GM23338 (cell line): ENCODE measurements at regions not wholly inside any gene's neighbourhood (a gene's known extent, or its start where the extent isn't known, plus 50 kb on each side); places are given as distances from the start of the nearest gene placed in this dataset.

ENCODE experiments used
- ATAC-seq: fragments of 200-7000 bp; cut with Tn5 transposase; 3 replicates; pipeline ENCODE4 v1.9.1; 2020
- DNase-seq: peaks from one replicate; pipeline ENCODE4 v3.0.0-alpha.2; 2015; ENCODE audit warnings: low spot score
- H2AFZ ChIP-seq: fragments of 200-600 bp; sonication (generic); 2 replicates; pipeline ENCODE4 v1.8.0; 2016; ENCODE audit warnings: antibody characterized with exemption, mild to moderate bottlenecking, moderate library complexity
- H3F3A ChIP-seq: fragments of 200-600 bp; sonication (generic); replicated peaks from 2 replicates; pipeline ENCODE4 v1.8.0; 2017; ENCODE audit warnings: antibody characterized with exemption, mixed run types, low read depth
- H3K27ac ChIP-seq: fragments of 200-600 bp; sonication (generic); 2 replicates; pipeline ENCODE4 v1.6.1; 2016; ENCODE audit warnings: low read depth
- H3K27me3 ChIP-seq: fragments of 200-600 bp; sonication (generic); 2 replicates; pipeline ENCODE4 v1.8.0; 2016; ENCODE audit warnings: mild to moderate bottlenecking, mixed run types, moderate library complexity; ENCODE audit not compliant: insufficient read depth
- H3K36me3 ChIP-seq: fragments of 200-600 bp; sonication (generic); 2 replicates; pipeline ENCODE4 v1.8.0; 2016; ENCODE audit warnings: mild to moderate bottlenecking; ENCODE audit not compliant: insufficient read depth
- H3K4me1 ChIP-seq: fragments of 200-600 bp; sonication (generic); 2 replicates; pipeline ENCODE4 v1.8.0; 2016; ENCODE audit warnings: mild to moderate bottlenecking, moderate library complexity; ENCODE audit not compliant: insufficient read depth
- H3K4me2 ChIP-seq: fragments of 200-600 bp; sonication (generic); 2 replicates; pipeline ENCODE4 v1.7.1; 2017; ENCODE audit warnings: mixed run types
- H3K4me3 ChIP-seq: fragments of 200-600 bp; sonication (generic); 2 replicates; pipeline ENCODE4 v1.6.1; 2016; ENCODE audit warnings: mixed run types
- H3K79me2 ChIP-seq: fragments of 200-600 bp; sonication (generic); replicated peaks from 2 replicates; pipeline ENCODE4 v1.8.0; 2017; ENCODE audit warnings: mild to moderate bottlenecking; ENCODE audit not compliant: insufficient read depth
- H3K9me2 ChIP-seq: fragments of 200-600 bp; sonication (generic); 2 replicates; pipeline ENCODE4 v1.8.0; 2017; ENCODE audit not compliant: insufficient read depth
- H4K20me1 ChIP-seq: fragments of 200-600 bp; sonication (generic); replicated peaks from 2 replicates; pipeline ENCODE4 v1.8.0; 2017; ENCODE audit warnings: mild to moderate bottlenecking; ENCODE audit not compliant: insufficient read depth
- H3K27ac Mint-ChIP-seq: 2 replicates; pipeline ENCODE4 v1.8.0; 2020; ENCODE audit warnings: inconsistent platforms, mild to moderate bottlenecking, moderate library complexity, mixed read lengths
- H3K27me3 Mint-ChIP-seq: 3 replicates; pipeline ENCODE4 v1.8.0; 2022; ENCODE audit warnings: low read depth, mild to moderate bottlenecking, moderate library complexity, mixed read lengths, inconsistent platforms; ENCODE audit not compliant: insufficient read depth, poor library complexity
- H3K36me3 Mint-ChIP-seq: 3 replicates; pipeline ENCODE4 v1.8.0; 2021; ENCODE audit warnings: low read depth, mild to moderate bottlenecking, inconsistent platforms, moderate library complexity, mixed read lengths
- H3K4me1 Mint-ChIP-seq: 3 replicates; pipeline ENCODE4 v1.8.0; 2020; ENCODE audit warnings: mild to moderate bottlenecking, inconsistent platforms, mixed read lengths
- H3K4me3 Mint-ChIP-seq: 3 replicates; pipeline ENCODE4 v1.8.0; 2021; ENCODE audit warnings: moderate library complexity, mild to moderate bottlenecking, inconsistent platforms, mixed read lengths
- H3K9me3 Mint-ChIP-seq: 3 replicates; pipeline ENCODE4 v1.8.0; 2020; ENCODE audit warnings: moderate library complexity, mild to moderate bottlenecking, inconsistent platforms, mixed read lengths
- EZH2phosphoT487 ChIP-seq: fragments of 200-600 bp; sonication (generic); IDR thresholded peaks from one replicate; pipeline ENCODE4 v1.8.1; 2018; ENCODE audit warnings: antibody characterized with exemption; ENCODE audit not compliant: unreplicated experiment
- JUNB ChIP-seq: IDR thresholded peaks from one replicate; pipeline ENCODE4 v1.6.1; 2016; ENCODE audit warnings: antibody characterized with exemption; ENCODE audit not compliant: unreplicated experiment
- NANOG ChIP-seq: IDR thresholded peaks from 2 replicates; pipeline ENCODE4 v1.6.1; 2016; ENCODE audit warnings: antibody characterized with exemption, borderline replicate concordance
- POLR2AphosphoS5 ChIP-seq: IDR thresholded peaks from 2 replicates; pipeline ENCODE4 v1.6.1; 2016; ENCODE audit warnings: antibody characterized with exemption, low read depth
- STAT1 ChIP-seq: IDR thresholded peaks from one replicate; pipeline ENCODE4 v1.6.1; 2016; ENCODE audit warnings: antibody characterized with exemption; ENCODE audit not compliant: unreplicated experiment
- ZNF114 ChIP-seq: fragments of 250-450 bp; sonication (Bioruptor Pico); IDR thresholded peaks from 2 replicates; pipeline ENCODE4 v1.5.0; 2020; ENCODE audit warnings: mild to moderate bottlenecking, moderate library complexity
- ZNF331 ChIP-seq: fragments of 250-450 bp; sonication (Bioruptor Pico); IDR thresholded peaks from 2 replicates; pipeline ENCODE4 v1.5.0; 2020; ENCODE audit warnings: low read depth, mild to moderate bottlenecking, moderate library complexity
- TF ChIP-seq, protein P1 (sequence below): IDR thresholded peaks from one replicate; pipeline ENCODE4 v1.6.1; 2018; ENCODE audit warnings: antibody characterized with exemption; ENCODE audit not compliant: unreplicated experiment
- TF ChIP-seq, protein P2 (sequence below): fragments of 250-450 bp; sonication (Bioruptor Pico); IDR thresholded peaks from 2 replicates; pipeline ENCODE4 v1.5.0; 2020; ENCODE audit warnings: mild to moderate bottlenecking, moderate library complexity

DNA sequence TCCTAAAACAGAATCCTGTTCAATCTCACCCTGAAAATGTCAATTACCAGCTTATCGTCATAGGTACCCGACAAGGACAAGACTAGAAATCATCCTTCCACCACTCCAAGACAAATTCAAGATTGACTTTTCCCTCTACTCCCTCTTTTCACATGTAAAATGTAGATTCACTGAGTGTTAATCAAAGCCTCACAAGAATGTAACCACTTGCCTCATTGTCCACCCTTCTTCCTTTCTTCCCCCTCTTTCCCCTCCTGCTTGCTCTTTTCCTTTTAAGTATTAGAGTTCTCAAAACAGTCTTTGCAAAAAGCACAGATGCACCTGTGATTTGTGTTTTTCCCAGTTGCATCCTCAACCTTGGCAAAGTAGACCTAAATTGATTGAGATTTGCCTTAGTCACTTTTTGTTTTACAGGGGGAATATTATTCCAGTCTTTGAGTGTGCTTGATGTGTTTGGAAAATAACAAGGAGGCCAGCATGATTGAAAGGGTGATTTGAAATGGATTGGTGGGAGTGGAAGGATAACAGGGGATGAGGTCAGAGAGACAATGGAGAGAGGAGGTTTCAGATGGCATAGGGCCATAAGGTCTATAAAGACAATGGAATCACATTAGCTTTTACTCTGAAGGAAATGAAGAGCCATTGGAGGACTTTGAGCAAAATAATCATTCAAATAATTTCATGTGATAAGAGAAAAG is 231.3 kb upstream of the TYRP1 start:
- Mint-ChIP-seq H3K36me3 (peaks cover 18% of the 10 kb centered on the region; the same call in 2 of the 3 replicates), H3K9me3 (peaks cover 6% of the 10 kb centered on the region; the same call in 1 of the 3 replicates), H3K4me1 (peaks cover 46% of the 10 kb centered on the region), H3K4me3 (no peak overlapping the region; the same call in 2 of the 3 replicates), H3K27me3 (no peaks in the 10 kb centered on the region), H3K27ac (peak overlapping the region; percentile 16; the same call in 1 of the 2 replicates)
- TF ChIP-seq NANOG (no peak), POLR2AphosphoS5 (no peak), JUNB (no peak), ZNF114 (CRISPR knock-in tag) (no peak), EZH2phosphoT487 (no peak), STAT1 (no peak), ZNF331 (CRISPR knock-in tag) (no peak)
- TF ChIP-seq, protein P1, sequence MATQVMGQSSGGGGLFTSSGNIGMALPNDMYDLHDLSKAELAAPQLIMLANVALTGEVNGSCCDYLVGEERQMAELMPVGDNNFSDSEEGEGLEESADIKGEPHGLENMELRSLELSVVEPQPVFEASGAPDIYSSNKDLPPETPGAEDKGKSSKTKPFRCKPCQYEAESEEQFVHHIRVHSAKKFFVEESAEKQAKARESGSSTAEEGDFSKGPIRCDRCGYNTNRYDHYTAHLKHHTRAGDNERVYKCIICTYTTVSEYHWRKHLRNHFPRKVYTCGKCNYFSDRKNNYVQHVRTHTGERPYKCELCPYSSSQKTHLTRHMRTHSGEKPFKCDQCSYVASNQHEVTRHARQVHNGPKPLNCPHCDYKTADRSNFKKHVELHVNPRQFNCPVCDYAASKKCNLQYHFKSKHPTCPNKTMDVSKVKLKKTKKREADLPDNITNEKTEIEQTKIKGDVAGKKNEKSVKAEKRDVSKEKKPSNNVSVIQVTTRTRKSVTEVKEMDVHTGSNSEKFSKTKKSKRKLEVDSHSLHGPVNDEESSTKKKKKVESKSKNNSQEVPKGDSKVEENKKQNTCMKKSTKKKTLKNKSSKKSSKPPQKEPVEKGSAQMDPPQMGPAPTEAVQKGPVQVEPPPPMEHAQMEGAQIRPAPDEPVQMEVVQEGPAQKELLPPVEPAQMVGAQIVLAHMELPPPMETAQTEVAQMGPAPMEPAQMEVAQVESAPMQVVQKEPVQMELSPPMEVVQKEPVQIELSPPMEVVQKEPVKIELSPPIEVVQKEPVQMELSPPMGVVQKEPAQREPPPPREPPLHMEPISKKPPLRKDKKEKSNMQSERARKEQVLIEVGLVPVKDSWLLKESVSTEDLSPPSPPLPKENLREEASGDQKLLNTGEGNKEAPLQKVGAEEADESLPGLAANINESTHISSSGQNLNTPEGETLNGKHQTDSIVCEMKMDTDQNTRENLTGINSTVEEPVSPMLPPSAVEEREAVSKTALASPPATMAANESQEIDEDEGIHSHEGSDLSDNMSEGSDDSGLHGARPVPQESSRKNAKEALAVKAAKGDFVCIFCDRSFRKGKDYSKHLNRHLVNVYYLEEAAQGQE: no peak
- TF ChIP-seq, protein P2, sequence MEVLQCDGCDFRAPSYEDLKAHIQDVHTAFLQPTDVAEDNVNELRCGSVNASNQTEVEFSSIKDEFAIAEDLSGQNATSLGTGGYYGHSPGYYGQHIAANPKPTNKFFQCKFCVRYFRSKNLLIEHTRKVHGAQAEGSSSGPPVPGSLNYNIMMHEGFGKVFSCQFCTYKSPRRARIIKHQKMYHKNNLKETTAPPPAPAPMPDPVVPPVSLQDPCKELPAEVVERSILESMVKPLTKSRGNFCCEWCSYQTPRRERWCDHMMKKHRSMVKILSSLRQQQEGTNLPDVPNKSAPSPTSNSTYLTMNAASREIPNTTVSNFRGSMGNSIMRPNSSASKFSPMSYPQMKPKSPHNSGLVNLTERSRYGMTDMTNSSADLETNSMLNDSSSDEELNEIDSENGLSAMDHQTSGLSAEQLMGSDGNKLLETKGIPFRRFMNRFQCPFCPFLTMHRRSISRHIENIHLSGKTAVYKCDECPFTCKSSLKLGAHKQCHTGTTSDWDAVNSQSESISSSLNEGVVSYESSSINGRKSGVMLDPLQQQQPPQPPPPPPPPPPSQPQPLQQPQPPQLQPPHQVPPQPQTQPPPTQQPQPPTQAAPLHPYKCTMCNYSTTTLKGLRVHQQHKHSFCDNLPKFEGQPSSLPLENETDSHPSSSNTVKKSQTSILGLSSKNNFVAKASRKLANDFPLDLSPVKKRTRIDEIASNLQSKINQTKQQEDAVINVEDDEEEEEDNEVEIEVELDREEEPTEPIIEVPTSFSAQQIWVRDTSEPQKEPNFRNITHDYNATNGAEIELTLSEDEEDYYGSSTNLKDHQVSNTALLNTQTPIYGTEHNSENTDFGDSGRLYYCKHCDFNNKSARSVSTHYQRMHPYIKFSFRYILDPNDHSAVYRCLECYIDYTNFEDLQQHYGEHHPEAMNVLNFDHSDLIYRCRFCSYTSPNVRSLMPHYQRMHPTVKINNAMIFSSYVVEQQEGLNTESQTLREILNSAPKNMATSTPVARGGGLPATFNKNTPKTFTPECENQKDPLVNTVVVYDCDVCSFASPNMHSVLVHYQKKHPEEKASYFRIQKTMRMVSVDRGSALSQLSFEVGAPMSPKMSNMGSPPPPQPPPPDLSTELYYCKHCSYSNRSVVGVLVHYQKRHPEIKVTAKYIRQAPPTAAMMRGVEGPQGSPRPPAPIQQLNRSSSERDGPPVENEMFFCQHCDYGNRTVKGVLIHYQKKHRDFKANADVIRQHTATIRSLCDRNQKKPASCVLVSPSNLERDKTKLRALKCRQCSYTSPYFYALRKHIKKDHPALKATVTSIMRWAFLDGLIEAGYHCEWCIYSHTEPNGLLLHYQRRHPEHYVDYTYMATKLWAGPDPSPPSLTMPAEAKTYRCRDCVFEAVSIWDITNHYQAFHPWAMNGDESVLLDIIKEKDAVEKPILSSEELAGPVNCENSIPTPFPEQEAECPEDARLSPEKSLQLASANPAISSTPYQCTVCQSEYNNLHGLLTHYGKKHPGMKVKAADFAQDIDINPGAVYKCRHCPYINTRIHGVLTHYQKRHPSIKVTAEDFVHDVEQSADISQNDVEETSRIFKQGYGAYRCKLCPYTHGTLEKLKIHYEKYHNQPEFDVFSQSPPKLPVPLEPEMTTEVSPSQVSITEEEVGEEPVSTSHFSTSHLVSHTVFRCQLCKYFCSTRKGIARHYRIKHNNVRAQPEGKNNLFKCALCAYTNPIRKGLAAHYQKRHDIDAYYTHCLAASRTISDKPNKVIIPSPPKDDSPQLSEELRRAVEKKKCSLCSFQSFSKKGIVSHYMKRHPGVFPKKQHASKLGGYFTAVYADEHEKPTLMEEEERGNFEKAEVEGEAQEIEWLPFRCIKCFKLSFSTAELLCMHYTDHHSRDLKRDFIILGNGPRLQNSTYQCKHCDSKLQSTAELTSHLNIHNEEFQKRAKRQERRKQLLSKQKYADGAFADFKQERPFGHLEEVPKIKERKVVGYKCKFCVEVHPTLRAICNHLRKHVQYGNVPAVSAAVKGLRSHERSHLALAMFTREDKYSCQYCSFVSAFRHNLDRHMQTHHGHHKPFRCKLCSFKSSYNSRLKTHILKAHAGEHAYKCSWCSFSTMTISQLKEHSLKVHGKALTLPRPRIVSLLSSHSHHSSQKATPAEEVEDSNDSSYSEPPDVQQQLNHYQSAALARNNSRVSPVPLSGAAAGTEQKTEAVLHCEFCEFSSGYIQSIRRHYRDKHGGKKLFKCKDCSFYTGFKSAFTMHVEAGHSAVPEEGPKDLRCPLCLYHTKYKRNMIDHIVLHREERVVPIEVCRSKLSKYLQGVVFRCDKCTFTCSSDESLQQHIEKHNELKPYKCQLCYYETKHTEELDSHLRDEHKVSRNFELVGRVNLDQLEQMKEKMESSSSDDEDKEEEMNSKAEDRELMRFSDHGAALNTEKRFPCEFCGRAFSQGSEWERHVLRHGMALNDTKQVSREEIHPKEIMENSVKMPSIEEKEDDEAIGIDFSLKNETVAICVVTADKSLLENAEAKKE (CRISPR knock-in tag): no peak
- H3K4me2 ChIP-seq: peak overlapping the region; percentile 66
- H3F3A ChIP-seq: no peaks in the 10 kb centered on the region
- H3K27me3 ChIP-seq: no peaks in the 10 kb centered on the region
- no peaks in the 10 kb centered on the region for H4K20me1 ChIP-seq
- no peak overlapping the region for H2AFZ ChIP-seq
- peak; percentile 69 for ATAC-seq
- no peaks in the 10 kb centered on the region for H3K36me3 ChIP-seq
- H3K4me1 ChIP-seq: peaks cover 41% of the 10 kb centered on the region
- H3K27ac ChIP-seq: peak overlapping the region; percentile 88
- H3K4me3 ChIP-seq: no peak overlapping the region
- peak; percentile 55 for DNase-seq
- peaks cover 8% of the 10 kb centered on the region for H3K9me2 ChIP-seq
- H3K79me2 ChIP-seq: no peaks in the 10 kb centered on the region
